IMR-90 (cell line): ENCODE measurements at regions not wholly inside any gene's neighbourhood (a gene's known extent, or its start where the extent isn't known, plus 50 kb on each side); places are given as distances from the start of the nearest gene placed in this dataset.

ENCODE experiments used
- ATAC-seq: fragments of 200-7000 bp; cut with Tn5 transposase; 2 replicates; pipeline ENCODE4 v1.9.1; 2020; ENCODE audit warnings: low read depth, mild to moderate bottlenecking, moderate library complexity
- BruUV-seq: library from RNA; stranded (reverse); fragments of 400-500 nt; replicated peaks from 2 replicates; lab custom pipeline; 2021; lab: Mats Ljungman, UMichigan
- CTCF ChIA-PET: fragments of 300-600 bp; formaldehyde crosslinking; extraction: SDS; loops from one replicate; lab custom pipeline; 2021; ENCODE audit warnings: antibody characterized with exemption; lab: Yijun Ruan, JAX
- POLR2A ChIA-PET: fragments of 300-600 bp; sonication (Branson Sonifier 250); formaldehyde crosslinking; loops from one replicate; lab custom pipeline; 2022; ENCODE audit warnings: antibody characterized with exemption; ENCODE audit not compliant: unreplicated experiment; lab: Charles Lee
- DNase-seq: peaks from one replicate; pipeline ENCODE4 v3.0.0; 2013
- H2AFZ ChIP-seq: replicated peaks from 2 replicates; pipeline ENCODE3; 2013; ENCODE audit warnings: low read length, mild to moderate bottlenecking; ENCODE audit not compliant: poor library complexity
- H2AK5ac ChIP-seq: 2 replicates; pipeline ENCODE4 v1.6.1; 2013; ENCODE audit warnings: low read depth, low read length, inconsistent platforms
- H2AK9ac ChIP-seq: replicated peaks from 2 replicates; pipeline ENCODE3; 2013; ENCODE audit warnings: mild to moderate bottlenecking, low read depth, low read length, moderate library complexity; ENCODE audit not compliant: poor library complexity
- H2BK120ac ChIP-seq: 2 replicates; pipeline ENCODE4 v1.6.1; 2013; ENCODE audit warnings: low read depth, low read length, inconsistent platforms
- H2BK15ac ChIP-seq: 3 replicates; pipeline ENCODE4 v1.6.1; 2013; ENCODE audit warnings: low read depth, low read length, inconsistent platforms
- H2BK20ac ChIP-seq: 2 replicates; pipeline ENCODE4 v1.6.1; 2013; ENCODE audit warnings: low read depth, mild to moderate bottlenecking, inconsistent platforms, low read length, moderate library complexity
- H2BK5ac ChIP-seq: 2 replicates; pipeline ENCODE4 v1.6.1; 2013; ENCODE audit warnings: mild to moderate bottlenecking, low read depth, low read length, inconsistent platforms; ENCODE audit not compliant: poor library complexity, severe bottlenecking
- H3K14ac ChIP-seq: replicated peaks from 2 replicates; pipeline ENCODE4 v1.6.1; 2013; ENCODE audit warnings: low read depth, low read length, inconsistent platforms
- H3K18ac ChIP-seq: 2 replicates; pipeline ENCODE4 v1.6.1; 2013; ENCODE audit warnings: low read depth, low read length, control low read depth
- H3K23ac ChIP-seq: 2 replicates; pipeline ENCODE4 v1.6.1; 2013; ENCODE audit warnings: low read depth, low read length, inconsistent platforms
- H3K27ac ChIP-seq: 2 replicates; pipeline ENCODE4 v1.5.1; 2013; ENCODE audit warnings: mild to moderate bottlenecking, control low read depth, low read length; ENCODE audit not compliant: insufficient read depth
- H3K27me3 ChIP-seq: 2 replicates; pipeline ENCODE4 v1.6.1; 2013; ENCODE audit warnings: low read length; ENCODE audit not compliant: control insufficient read depth, insufficient read depth
- H3K36me3 ChIP-seq: 2 replicates; pipeline ENCODE4 v1.6.1; 2013; ENCODE audit warnings: low read length, mixed read lengths; ENCODE audit not compliant: control insufficient read depth, insufficient read depth
- H3K4ac ChIP-seq: 2 replicates; pipeline ENCODE4 v1.6.1; 2013; ENCODE audit warnings: low read depth, low read length, inconsistent platforms
- H3K4me1 ChIP-seq: 2 replicates; pipeline ENCODE4 v1.6.1; 2013; ENCODE audit warnings: low read length, mixed read lengths; ENCODE audit not compliant: control insufficient read depth, insufficient read depth
- H3K4me2 ChIP-seq: 2 replicates; pipeline ENCODE4 v1.6.1; 2013; ENCODE audit warnings: low read depth, mild to moderate bottlenecking, control low read depth, low read length, moderate library complexity
- H3K4me3 ChIP-seq: 2 replicates; pipeline ENCODE4 v1.5.1; 2013; ENCODE audit warnings: low read depth, mild to moderate bottlenecking, control low read depth, low read length, moderate library complexity; ENCODE audit not compliant: insufficient read depth
- H3K56ac ChIP-seq: 2 replicates; pipeline ENCODE4 v1.6.1; 2013; ENCODE audit warnings: low read length, inconsistent platforms; ENCODE audit not compliant: insufficient read depth; ENCODE audit errors: extremely low read depth
- H3K79me1 ChIP-seq, 2 experiments: 2 replicates each; pipeline ENCODE4 v1.6.1; 2013; ENCODE audit warnings: low read length in 2 of 2, inconsistent platforms in 1 of 2, low read depth in 1 of 2
- H3K9ac ChIP-seq: 2 replicates; pipeline ENCODE4 v1.6.1; 2013; ENCODE audit warnings: low read depth, low read length, control low read depth
- H3K9me1 ChIP-seq: 2 replicates; pipeline ENCODE4 v1.6.1; 2013; ENCODE audit warnings: low read length, inconsistent platforms; ENCODE audit not compliant: insufficient read depth
- H3K9me3 ChIP-seq: 2 replicates; pipeline ENCODE4 v1.6.1; 2013; ENCODE audit warnings: low read length; ENCODE audit not compliant: control insufficient read depth, insufficient read depth
- H4K20me1 ChIP-seq: 2 replicates; pipeline ENCODE4 v1.6.1; 2013; ENCODE audit warnings: low read length, inconsistent platforms; ENCODE audit not compliant: insufficient read depth
- H4K5ac ChIP-seq: 2 replicates; pipeline ENCODE4 v1.6.1; 2013; ENCODE audit warnings: mild to moderate bottlenecking, low read depth, low read length, control low read depth
- H4K8ac ChIP-seq, 2 experiments: 2 replicates each; pipeline ENCODE4 v1.6.1; 2013; ENCODE audit warnings: low read depth in 2 of 2, low read length in 2 of 2, control low read depth in 1 of 2, inconsistent platforms in 1 of 2
- H4K91ac ChIP-seq: 2 replicates; pipeline ENCODE4 v1.6.1; 2013; ENCODE audit warnings: low read depth, low read length, inconsistent platforms; ENCODE audit not compliant: insufficient read depth
- MAFK ChIP-seq: IDR thresholded peaks from 2 replicates; pipeline ENCODE4 v1.6.1; 2012; ENCODE audit warnings: low read depth, low read length, improper control_type of control experiment
- USF2 ChIP-seq: fragments of 150-350 bp; IDR thresholded peaks from 2 replicates; pipeline ENCODE4 v1.6.1; 2017; ENCODE audit warnings: mild to moderate bottlenecking, antibody characterized with exemption, low read length, low read depth
- WGBS, 2 experiments: methylation state at CpG; one replicate each; pipeline versions ENCODE4 v1.1.5 to v1.1.7; 2013; ENCODE audit warnings: missing lambda C conversion rate in 2 of 2; ENCODE audit not compliant: insufficient read length in 1 of 2; ENCODE audit errors: extremely low coverage in 2 of 2; 5-methylcytosine and 5-hydroxymethylcytosine counted together
- dilution Hi-C: fragments of 300-500 bp; cut with HindIII; formaldehyde crosslinking; loops from one replicate; pipeline ENCODE4 v1.14.3; 2018; ENCODE audit warnings: low sequenced_read_pairs; ENCODE audit not compliant: unreplicated experiment
- in situ Hi-C: fragments of 300-500 bp; cut with MboI; formaldehyde crosslinking; loops from 3 replicates; pipeline ENCODE4 v1.14.3; 2019; ENCODE audit warnings: low sequenced_read_pairs, inconsistent platforms, mixed read lengths
- intact Hi-C: fragments of 100-400 bp; cut with micrococcal nuclease; formaldehyde crosslinking; loops from 2 replicates; pipeline ENCODE4 v1.10.0; 2022

- H2BK15ac ChIP-seq, result no peak overlapping the region
- H3K27me3 ChIP-seq, result no peaks in the 10 kb centered on the region
- no peak overlapping the region for H2BK120ac ChIP-seq
- no peak overlapping the region for H2BK5ac ChIP-seq
- no peaks in the 10 kb centered on the region for H3K9me1 ChIP-seq
- H3K56ac ChIP-seq, result no peak overlapping the region
- H3K4ac ChIP-seq, result no peak overlapping the region
- H3K27ac ChIP-seq, result no peak overlapping the region
- H3K18ac ChIP-seq, result no peak overlapping the region
- WGBS, 2 experiments, result no CpG with 5 or more reads among the region's 6 CpGs
- H3K14ac ChIP-seq, result no peak overlapping the region
- ChIA-PET POLR2A (no interaction called here), CTCF (no interaction called here)
- no peak overlapping the region for H3K23ac ChIP-seq
- no TSS peak for BruUV-seq
- TF ChIP-seq MAFK (no peak), USF2 (no peak)
- no peak overlapping the region for H2AK9ac ChIP-seq
- no peak overlapping the region for H4K91ac ChIP-seq
- no peak for ATAC-seq
- H4K8ac ChIP-seq, result no peak overlapping the region
- no peaks in the 10 kb centered on the region for H3K79me1 ChIP-seq
- dilution Hi-C loops (no loop called here), intact Hi-C loops (no loop called here), in situ Hi-C loops (no loop called here)
- H3K4me3 ChIP-seq, result no peak overlapping the region
- no peaks in the 10 kb centered on the region for H3K36me3 ChIP-seq
- no peak overlapping the region for H2AFZ ChIP-seq
- H4K5ac ChIP-seq, result no peak overlapping the region
- H2AK5ac ChIP-seq, result no peak overlapping the region
- DNase-seq, result no peak
- no peak overlapping the region for H3K9ac ChIP-seq
- no peaks in the 10 kb centered on the region for H4K20me1 ChIP-seq
- no peak overlapping the region for H3K4me2 ChIP-seq
- peaks cover 8% of the 10 kb centered on the region for H3K9me3 ChIP-seq
- H2BK20ac ChIP-seq, result no peak overlapping the region
- no peaks in the 10 kb centered on the region for H3K4me1 ChIP-seq
These were observed 280.5 kb downstream of the POM121L12 start for GRCh38 chr7:53315981-53316380.
